Suprapubic skin (tissue), 4 donors: ENCODE measurements at regions not wholly inside any gene's neighbourhood (a gene's known extent, or its start where the extent isn't known, plus 50 kb on each side); places are given as distances from the start of the nearest gene placed in this dataset.

Experiments
- CTCF ChIP-seq, 2 donors: fragments of 200-600 bp in 1 of 2; fragments of 450-650 bp in 1 of 2; sonication (generic) in 1 of 2; IDR thresholded peaks; one replicate each; pipeline ENCODE4 v1.5.1; 2016 to 2019; ENCODE audit warnings: antibody characterized with exemption in 2 of 2, mild to moderate bottlenecking in 1 of 2, moderate library complexity in 1 of 2
- POLR2A ChIP-seq, 2 donors: fragments of 450-650 bp; IDR thresholded peaks; one replicate each; pipeline ENCODE4 v1.6.1; 2017; ENCODE audit warnings: antibody characterized with exemption in 2 of 2, mild to moderate bottlenecking in 2 of 2, moderate library complexity in 2 of 2
- POLR2AphosphoS5 ChIP-seq, 3 donors: sonication (generic); formaldehyde crosslinking; IDR thresholded peaks; one replicate each; pipeline ENCODE4 v1.6.1; 2017; ENCODE audit warnings: antibody characterized with exemption in 3 of 3

GRCh38 chr3:65284961-65285360 lies 597.2 kb upstream of the ADAMTS9 start:
- no peak for TF ChIP-seq POLR2AphosphoS5 (IDR thresholded peaks at IDR 0.05)
- TF ChIP-seq POLR2A (IDR thresholded peaks at IDR 0.05): no peak
- no peak for TF ChIP-seq CTCF (IDR thresholded peaks at IDR 0.05)
